ENCODE measurements at regions not wholly inside any gene's neighbourhood (a gene's known extent, or its start where the extent isn't known, plus 50 kb on each side); places are given as distances from the start of the nearest gene placed in this dataset.

GRCh38 chr10:58885146-58885545 lies 291.3 kb upstream of the PHYHIPL start:
- Mint-ChIP-seq H3K27me3 (ENCODE audit: unreplicated experiment) (peaks cover 2% of the 10 kb centered on the region), H3K27ac (ENCODE audit: unreplicated experiment) (no peak overlapping the region), H3K4me3 (ENCODE audit: unreplicated experiment) (no peak overlapping the region), H3K36me3 (ENCODE audit: unreplicated experiment) (peaks cover 8% of the 10 kb centered on the region), H3K4me1 (ENCODE audit: low read depth, unreplicated experiment) (no peaks in the 10 kb centered on the region), H3K9me3 (ENCODE audit: unreplicated experiment) (no peaks in the 10 kb centered on the region)
- no peak for DNase-seq
- TF ChIP-seq CTCF (IDR thresholded peaks at IDR 0.05; ENCODE audit: partially characterized antibody, unreplicated experiment), result no peak

GRCh38 chr10:58885686-58886345 lies 290.6 kb upstream of the PHYHIPL start:
- Mint-ChIP-seq H3K9me3 (ENCODE audit: unreplicated experiment) (no peaks in the 10 kb centered on the region), H3K27ac (ENCODE audit: unreplicated experiment) (no peak overlapping the region), H3K36me3 (ENCODE audit: unreplicated experiment) (peaks cover 8% of the 10 kb centered on the region), H3K4me1 (ENCODE audit: low read depth, unreplicated experiment) (no peaks in the 10 kb centered on the region), H3K27me3 (ENCODE audit: unreplicated experiment) (peaks cover 2% of the 10 kb centered on the region), H3K4me3 (ENCODE audit: unreplicated experiment) (no peak overlapping the region)
- TF ChIP-seq CTCF (IDR thresholded peaks at IDR 0.05; ENCODE audit: partially characterized antibody, unreplicated experiment), result no peak
- DNase-seq, result no peak

- DNase-seq, result no peak
- no peak for TF ChIP-seq CTCF (IDR thresholded peaks at IDR 0.05; ENCODE audit: partially characterized antibody, unreplicated experiment)
- peaks cover 8% of the 10 kb centered on the region for H3K36me3 Mint-ChIP-seq (ENCODE audit: unreplicated experiment)
- H3K9me3 Mint-ChIP-seq (ENCODE audit: unreplicated experiment), result no peaks in the 10 kb centered on the region
- no peak overlapping the region for H3K27ac Mint-ChIP-seq (ENCODE audit: unreplicated experiment)
- no peak overlapping the region for H3K4me3 Mint-ChIP-seq (ENCODE audit: unreplicated experiment)
- peaks cover 2% of the 10 kb centered on the region for H3K27me3 Mint-ChIP-seq (ENCODE audit: unreplicated experiment)
- no peaks in the 10 kb centered on the region for H3K4me1 Mint-ChIP-seq (ENCODE audit: low read depth, unreplicated experiment)
Measured at GRCh38 chr10:58886406-58886805, 290.0 kb upstream of the PHYHIPL start.

GRCh38 chr10:58887474-58887873 lies 289.0 kb upstream of the PHYHIPL start:
- Mint-ChIP-seq H3K4me1 (ENCODE audit: low read depth, unreplicated experiment) (no peaks in the 10 kb centered on the region), H3K9me3 (ENCODE audit: unreplicated experiment) (no peaks in the 10 kb centered on the region), H3K4me3 (ENCODE audit: unreplicated experiment) (no peak overlapping the region), H3K27ac (ENCODE audit: unreplicated experiment) (no peak overlapping the region), H3K36me3 (ENCODE audit: unreplicated experiment) (peaks cover under 1% of the 10 kb centered on the region), H3K27me3 (ENCODE audit: unreplicated experiment) (peaks cover 2% of the 10 kb centered on the region)
- no peak for TF ChIP-seq CTCF (IDR thresholded peaks at IDR 0.05; ENCODE audit: partially characterized antibody, unreplicated experiment)
- no peak for DNase-seq

GRCh38 chr10:58888957-58889356 lies 287.5 kb upstream of the PHYHIPL start:
- Mint-ChIP-seq H3K36me3 (ENCODE audit: unreplicated experiment) (no peaks in the 10 kb centered on the region), H3K4me1 (ENCODE audit: low read depth, unreplicated experiment) (no peaks in the 10 kb centered on the region), H3K27me3 (ENCODE audit: unreplicated experiment) (peaks cover 2% of the 10 kb centered on the region), H3K9me3 (ENCODE audit: unreplicated experiment) (no peaks in the 10 kb centered on the region), H3K4me3 (ENCODE audit: unreplicated experiment) (no peak overlapping the region), H3K27ac (ENCODE audit: unreplicated experiment) (no peak overlapping the region)
- TF ChIP-seq CTCF (IDR thresholded peaks at IDR 0.05; ENCODE audit: partially characterized antibody, unreplicated experiment), result no peak
- DNase-seq, result no peak

Measured in glutamatergic neuron (in vitro differentiated cells).